HG03565 (cell line): ENCODE measurements at regions not wholly inside any gene's neighbourhood (a gene's known extent, or its start where the extent isn't known, plus 50 kb on each side); places are given as distances from the start of the nearest gene placed in this dataset.
"Not testable (repeated sequence)": the region's sequence is repeated elsewhere in the genome, so short reads cannot be mapped to it uniquely, and the experiment has no call there.

Experiments used
- ATAC-seq: cut with Tn5 transposase; IDR thresholded peaks from one replicate; pipeline ENCODE4 v1.9.1; 2021; ENCODE audit warnings: mild to moderate bottlenecking, moderate library complexity; ENCODE audit not compliant: unreplicated experiment

- ATAC-seq, result not testable (repeated sequence)
These were observed 53.9 kb downstream of the CDRT15L2 start for GRCh38 chr17:20633268-20634059.

GRCh38 chr17:20640147-20640546 lies 60.6 kb downstream of the CDRT15L2 start:
- ATAC-seq, result not testable (repeated sequence)

GRCh38 chr17:20646661-20647272 lies 67.2 kb downstream of the CDRT15L2 start:
- ATAC-seq, result not testable (repeated sequence)

GRCh38 chr17:20649097-20649767 lies 69.7 kb downstream of the CDRT15L2 start:
- ATAC-seq, result peak; percentile 90

- not testable (repeated sequence) for ATAC-seq
These were observed 71.5 kb downstream of the CDRT15L2 start for GRCh38 chr17:20651022-20651421.

- not testable (repeated sequence) for ATAC-seq
These were observed 72.2 kb downstream of the CDRT15L2 start for GRCh38 chr17:20651736-20652135.

GRCh38 chr17:20653391-20653790 lies 73.9 kb downstream of the CDRT15L2 start:
- ATAC-seq, result not testable (repeated sequence)

- ATAC-seq, result not testable (repeated sequence)
These were observed 74.6 kb downstream of the CDRT15L2 start for GRCh38 chr17:20654114-20654513.

GRCh38 chr17:20654575-20654974 lies 75.1 kb downstream of the CDRT15L2 start:
- not testable (repeated sequence) for ATAC-seq

GRCh38 chr17:20665103-20665955 lies 85.8 kb downstream of the CDRT15L2 start:
- ATAC-seq, result not testable (repeated sequence)

GRCh38 chr17:20666689-20667088 lies 87.2 kb downstream of the CDRT15L2 start:
- ATAC-seq, result not testable (repeated sequence)

GRCh38 chr17:20667712-20668111 lies 88.2 kb downstream of the CDRT15L2 start:
- not testable (repeated sequence) for ATAC-seq

- not testable (repeated sequence) for ATAC-seq
These were observed 88.8 kb downstream of the CDRT15L2 start for GRCh38 chr17:20668316-20668715.

GRCh38 chr17:20668868-20669267 lies 89.3 kb downstream of the CDRT15L2 start:
- ATAC-seq, result not testable (repeated sequence)

GRCh38 chr17:20670506-20670905 lies 91.0 kb downstream of the CDRT15L2 start:
- not testable (repeated sequence) for ATAC-seq

- not testable (repeated sequence) for ATAC-seq
These were observed 94.8 kb downstream of the CDRT15L2 start for GRCh38 chr17:20674374-20674773.

- ATAC-seq, result not testable (repeated sequence)
These were observed 96.2 kb downstream of the CDRT15L2 start for GRCh38 chr17:20675707-20676106.

GRCh38 chr17:20676656-20677055 lies 97.1 kb downstream of the CDRT15L2 start:
- ATAC-seq, result not testable (repeated sequence)

GRCh38 chr17:20677469-20677868 lies 97.9 kb downstream of the CDRT15L2 start:
- not testable (repeated sequence) for ATAC-seq

- ATAC-seq, result not testable (repeated sequence)
These were observed 98.9 kb downstream of the CDRT15L2 start for GRCh38 chr17:20678424-20678823.
